Loucy (cell line): ENCODE measurements at regions not wholly inside any gene's neighbourhood (a gene's known extent, or its start where the extent isn't known, plus 50 kb on each side); places are given as distances from the start of the nearest gene placed in this dataset.

ENCODE experiments used
- H2AFZ ChIP-seq: fragments of 200-600 bp; sonication (generic); 2 replicates; pipeline ENCODE4 v1.6.0; 2016; ENCODE audit warnings: antibody characterized with exemption, mild to moderate bottlenecking, low read length, moderate library complexity
- H3F3A ChIP-seq: fragments of 200-600 bp; 2 replicates; pipeline ENCODE4 v1.6.0; 2016; ENCODE audit warnings: antibody characterized with exemption, low read depth, mild to moderate bottlenecking
- H3K27me3 ChIP-seq: fragments of 200-600 bp; sonication (generic); 2 replicates; pipeline ENCODE4 v1.6.1; 2014; ENCODE audit warnings: low read length, mild to moderate bottlenecking; ENCODE audit not compliant: insufficient read depth, poor library complexity, severe bottlenecking
- H3K36me3 ChIP-seq: fragments of 200-600 bp; sonication (generic); 2 replicates; pipeline ENCODE4 v1.6.1; 2016; ENCODE audit warnings: low read length; ENCODE audit not compliant: insufficient read depth
- H3K4me1 ChIP-seq: fragments of 200-600 bp; sonication (generic); 2 replicates; pipeline ENCODE4 v1.5.1; 2014; ENCODE audit warnings: low read length, mild to moderate bottlenecking; ENCODE audit not compliant: insufficient read depth, poor library complexity, severe bottlenecking
- H3K4me2 ChIP-seq: fragments of 200-600 bp; sonication (generic); 2 replicates; pipeline ENCODE4 v1.6.0; 2014; ENCODE audit warnings: antibody characterized with exemption, low read length, low read depth, mild to moderate bottlenecking; ENCODE audit not compliant: poor library complexity, severe bottlenecking
- H3K4me3 ChIP-seq: fragments of 200-600 bp; sonication (generic); 2 replicates; pipeline ENCODE4 v1.5.1; 2014; ENCODE audit warnings: low read length, mild to moderate bottlenecking, mixed read lengths; ENCODE audit not compliant: poor library complexity, severe bottlenecking
- H3K79me2 ChIP-seq: fragments of 200-600 bp; sonication (generic); 2 replicates; pipeline ENCODE4 v1.6.1; 2014; ENCODE audit warnings: low read length; ENCODE audit not compliant: insufficient read depth
- H3K9ac ChIP-seq: fragments of 200-600 bp; sonication (generic); 2 replicates; pipeline ENCODE4 v1.6.0; 2014; ENCODE audit warnings: mild to moderate bottlenecking, low read depth, low read length, moderate library complexity; ENCODE audit not compliant: poor library complexity, severe bottlenecking
- H3K9me2 ChIP-seq: fragments of 200-600 bp; sonication (generic); replicated peaks from 2 replicates; pipeline ENCODE4 v1.6.1; 2016; ENCODE audit warnings: low read depth, low read length, mixed read lengths
- H3K9me3 ChIP-seq: fragments of 200-600 bp; sonication (generic); 2 replicates; pipeline ENCODE4 v1.6.1; 2014; ENCODE audit warnings: mild to moderate bottlenecking, antibody characterized with exemption, low read length, low read depth; ENCODE audit not compliant: insufficient read depth
- H4K20me1 ChIP-seq: fragments of 200-600 bp; sonication (generic); 2 replicates; pipeline ENCODE4 v1.6.0; 2014; ENCODE audit warnings: antibody characterized with exemption, low read length, mild to moderate bottlenecking; ENCODE audit not compliant: insufficient read depth, poor library complexity, severe bottlenecking
- CTCF ChIP-seq: fragments of 200-600 bp; sonication (generic); conservative IDR thresholded peaks from 2 replicates; pipeline ENCODE4 v1.5.1; 2014; ENCODE audit warnings: mild to moderate bottlenecking, antibody characterized with exemption, low read length
- EZH2phosphoT487 ChIP-seq: fragments of 200-600 bp; IDR thresholded peaks from 2 replicates; pipeline ENCODE4 v1.6.1; 2018; ENCODE audit warnings: antibody characterized with exemption, mild to moderate bottlenecking, moderate library complexity, borderline replicate concordance

- Histone ChIP-seq H3K27me3 (no peaks in the 10 kb centered on the region), H3F3A (no peaks in the 10 kb centered on the region), H3K9ac (no peak overlapping the region), H3K4me1 (no peaks in the 10 kb centered on the region), H3K9me3 (0 out of 2 replicates have a peak, but pooled peaks cover 3% of the 10 kb centered on the region), H3K9me2 (no peaks in the 10 kb centered on the region), H2AFZ (no peak overlapping the region), H3K79me2 (no peaks in the 10 kb centered on the region), H4K20me1 (no peaks in the 10 kb centered on the region), H3K36me3 (no peaks in the 10 kb centered on the region), H3K4me2 (no peak overlapping the region), H3K4me3 (no peak overlapping the region)
- TF ChIP-seq CTCF (no peak), EZH2phosphoT487 (no peak)
Measured at GRCh38 chr4:56259655-56260054, 127.6 kb downstream of the AASDH start.

GRCh38 chr4:56255820-56256219 is 131.5 kb downstream of the AASDH start:
- Histone ChIP-seq H2AFZ (no peak overlapping the region), H3K36me3 (no peaks in the 10 kb centered on the region), H3K4me1 (no peaks in the 10 kb centered on the region), H3K27me3 (no peaks in the 10 kb centered on the region), H3K9me3 (no peaks in the 10 kb centered on the region), H4K20me1 (no peaks in the 10 kb centered on the region), H3K9me2 (no peaks in the 10 kb centered on the region), H3F3A (no peaks in the 10 kb centered on the region), H3K9ac (no peak overlapping the region), H3K4me2 (no peak overlapping the region), H3K4me3 (no peak overlapping the region), H3K79me2 (no peaks in the 10 kb centered on the region)
- TF ChIP-seq CTCF, result no peak; the same call in 1 of the 2 replicates
- TF ChIP-seq EZH2phosphoT487, result no peak

- Histone ChIP-seq H4K20me1 (no peaks in the 10 kb centered on the region), H3K9me3 (no peaks in the 10 kb centered on the region), H3K27me3 (no peaks in the 10 kb centered on the region), H3F3A (no peaks in the 10 kb centered on the region), H3K4me1 (no peaks in the 10 kb centered on the region), H3K4me3 (no peak overlapping the region), H3K9me2 (no peaks in the 10 kb centered on the region), H3K36me3 (no peaks in the 10 kb centered on the region), H3K79me2 (no peaks in the 10 kb centered on the region), H3K9ac (no peak overlapping the region), H3K4me2 (no peak overlapping the region), H2AFZ (no peak overlapping the region)
- no peak for TF ChIP-seq CTCF
- TF ChIP-seq EZH2phosphoT487, result no peak
Measured at GRCh38 chr4:56253666-56254305, 133.5 kb downstream of the AASDH start.
